ENCODE measurements at regions not wholly inside any gene's neighbourhood (a gene's known extent, or its start where the extent isn't known, plus 50 kb on each side); places are given as distances from the start of the nearest gene placed in this dataset.

DNA sequence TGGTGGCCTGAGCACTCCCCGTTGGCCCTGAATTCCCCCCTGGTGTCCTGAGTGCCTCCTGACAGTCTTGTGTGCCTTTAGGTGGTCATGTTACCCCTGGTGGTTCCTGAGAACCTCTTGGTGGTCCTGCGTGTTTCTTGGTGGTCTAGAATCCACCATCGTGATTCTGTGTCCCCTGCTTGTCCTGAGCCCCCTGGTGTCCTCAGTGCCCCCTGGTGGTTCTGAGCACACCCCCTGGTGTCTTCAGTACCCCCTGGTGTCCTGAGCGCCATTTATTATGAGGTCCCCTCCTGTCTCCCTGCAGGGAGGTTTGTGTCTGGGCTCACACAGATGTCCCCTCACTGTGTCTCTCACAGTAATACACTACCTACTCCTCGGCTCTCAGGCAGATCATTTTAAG is 61.3 kb upstream of the MAL start:
- ATAC-seq, result peak; percentile 40 to 50; a peak in 5 of 6 replicates
- Histone ChIP-seq H3K4me3 (no peak overlapping the region), H3K9me3 (no peaks in the 10 kb centered on the region), H3K27ac (no peak overlapping the region), H3K4me1 (no peaks in the 10 kb centered on the region), H3K4me2 (no peak overlapping the region)
- ChIA-PET CTCF (interaction anchor here (1.0 kb wide), 1 partner anchor 16 kb away, joined by 3 read pairs; no protein-coding TSS in a partner anchor), POLR2A (no interaction called here)
- no peak for DNase-seq (ENCODE audit: low read depth in 1 of 2, low spot score in 1 of 2)
- WGBS (ENCODE audit: missing lambda C conversion rate), result 13% methylated on average over 5 of the region's 5 CpGs
- no peak for FAIRE-seq
- TF ChIP-seq FOXS1 (CRISPR knock-in tag; IDR thresholded peaks at IDR 0.05), result no peak
- TF ChIP-seq, protein P1, sequence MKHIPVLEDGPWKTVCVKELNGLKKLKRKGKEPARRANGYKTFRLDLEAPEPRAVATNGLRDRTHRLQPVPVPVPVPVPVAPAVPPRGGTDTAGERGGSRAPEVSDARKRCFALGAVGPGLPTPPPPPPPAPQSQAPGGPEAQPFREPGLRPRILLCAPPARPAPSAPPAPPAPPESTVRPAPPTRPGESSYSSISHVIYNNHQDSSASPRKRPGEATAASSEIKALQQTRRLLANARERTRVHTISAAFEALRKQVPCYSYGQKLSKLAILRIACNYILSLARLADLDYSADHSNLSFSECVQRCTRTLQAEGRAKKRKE (CRISPR knock-in tag; IDR thresholded peaks at IDR 0.05; ENCODE audit: low read depth), result no peak
- no peak for TF ChIP-seq NPAS2 (CRISPR knock-in tag; IDR thresholded peaks at IDR 0.05; ENCODE audit: borderline replicate concordance)
- TF ChIP-seq JUN (IDR thresholded peaks at IDR 0.05), result no peak
- TF ChIP-seq KDM5A (IDR thresholded peaks at IDR 0.05), result no peak
- no peak for TF ChIP-seq TFCP2L1 (CRISPR knock-in tag; IDR thresholded peaks at IDR 0.05)
- TF ChIP-seq ZFP36 (IDR thresholded peaks at IDR 0.05; ENCODE audit: borderline replicate concordance, partially characterized antibody), result no peak
- TF ChIP-seq EP300 (IDR thresholded peaks at IDR 0.05), result no peak
- TF ChIP-seq, protein P2, sequence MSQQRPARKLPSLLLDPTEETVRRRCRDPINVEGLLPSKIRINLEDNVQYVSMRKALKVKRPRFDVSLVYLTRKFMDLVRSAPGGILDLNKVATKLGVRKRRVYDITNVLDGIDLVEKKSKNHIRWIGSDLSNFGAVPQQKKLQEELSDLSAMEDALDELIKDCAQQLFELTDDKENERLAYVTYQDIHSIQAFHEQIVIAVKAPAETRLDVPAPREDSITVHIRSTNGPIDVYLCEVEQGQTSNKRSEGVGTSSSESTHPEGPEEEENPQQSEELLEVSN (IDR thresholded peaks at IDR 0.05; ENCODE audit: borderline replicate concordance, low read depth), result no peak
- TF ChIP-seq HOXA7 (CRISPR knock-in tag; IDR thresholded peaks at IDR 0.05), result no peak
- TF ChIP-seq CBX2 (IDR thresholded peaks at IDR 0.05; ENCODE audit: borderline replicate concordance, low read depth), result no peak
- TF ChIP-seq, protein P3, sequence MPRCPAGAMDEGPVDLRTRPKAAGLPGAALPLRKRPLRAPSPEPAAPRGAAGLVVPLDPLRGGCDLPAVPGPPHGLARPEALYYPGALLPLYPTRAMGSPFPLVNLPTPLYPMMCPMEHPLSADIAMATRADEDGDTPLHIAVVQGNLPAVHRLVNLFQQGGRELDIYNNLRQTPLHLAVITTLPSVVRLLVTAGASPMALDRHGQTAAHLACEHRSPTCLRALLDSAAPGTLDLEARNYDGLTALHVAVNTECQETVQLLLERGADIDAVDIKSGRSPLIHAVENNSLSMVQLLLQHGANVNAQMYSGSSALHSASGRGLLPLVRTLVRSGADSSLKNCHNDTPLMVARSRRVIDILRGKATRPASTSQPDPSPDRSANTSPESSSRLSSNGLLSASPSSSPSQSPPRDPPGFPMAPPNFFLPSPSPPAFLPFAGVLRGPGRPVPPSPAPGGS (IDR thresholded peaks at IDR 0.05), result no peak
- TF ChIP-seq RNF2 (IDR thresholded peaks at IDR 0.05; ENCODE audit: borderline replicate concordance, low read depth), result no peak
- TF ChIP-seq, protein P4, sequence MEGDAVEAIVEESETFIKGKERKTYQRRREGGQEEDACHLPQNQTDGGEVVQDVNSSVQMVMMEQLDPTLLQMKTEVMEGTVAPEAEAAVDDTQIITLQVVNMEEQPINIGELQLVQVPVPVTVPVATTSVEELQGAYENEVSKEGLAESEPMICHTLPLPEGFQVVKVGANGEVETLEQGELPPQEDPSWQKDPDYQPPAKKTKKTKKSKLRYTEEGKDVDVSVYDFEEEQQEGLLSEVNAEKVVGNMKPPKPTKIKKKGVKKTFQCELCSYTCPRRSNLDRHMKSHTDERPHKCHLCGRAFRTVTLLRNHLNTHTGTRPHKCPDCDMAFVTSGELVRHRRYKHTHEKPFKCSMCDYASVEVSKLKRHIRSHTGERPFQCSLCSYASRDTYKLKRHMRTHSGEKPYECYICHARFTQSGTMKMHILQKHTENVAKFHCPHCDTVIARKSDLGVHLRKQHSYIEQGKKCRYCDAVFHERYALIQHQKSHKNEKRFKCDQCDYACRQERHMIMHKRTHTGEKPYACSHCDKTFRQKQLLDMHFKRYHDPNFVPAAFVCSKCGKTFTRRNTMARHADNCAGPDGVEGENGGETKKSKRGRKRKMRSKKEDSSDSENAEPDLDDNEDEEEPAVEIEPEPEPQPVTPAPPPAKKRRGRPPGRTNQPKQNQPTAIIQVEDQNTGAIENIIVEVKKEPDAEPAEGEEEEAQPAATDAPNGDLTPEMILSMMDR (IDR thresholded peaks at IDR 0.05), result no peak
- TF ChIP-seq EHMT2 (IDR thresholded peaks at IDR 0.05; ENCODE audit: low read depth), result no peak
- TF ChIP-seq KDM1A (IDR thresholded peaks at IDR 0.05; ENCODE audit: low read depth), result no peak
- no peak for TF ChIP-seq BHLHE40 (IDR thresholded peaks at IDR 0.05; ENCODE audit: low read depth, low read length)

DNA sequence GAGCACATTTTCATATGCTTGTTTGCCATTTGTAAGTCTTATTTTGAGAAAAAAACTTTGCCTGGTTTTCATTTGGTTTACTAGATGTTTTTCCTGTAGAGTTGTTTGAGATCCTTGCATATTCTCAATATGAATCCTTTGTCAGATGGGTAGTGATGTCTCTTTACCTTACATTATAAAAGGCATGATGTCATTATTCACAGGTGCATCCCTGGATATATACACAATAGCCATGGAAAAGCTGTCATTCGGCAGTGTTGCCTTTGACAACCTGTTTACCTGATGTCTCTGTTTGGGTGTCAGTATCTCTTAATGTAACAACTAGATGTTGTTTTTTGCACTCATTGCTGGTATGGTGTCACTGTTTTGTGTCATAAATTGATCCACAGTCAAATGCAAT is 58.8 kb upstream of the MAL start:
- H3K9me3 ChIP-seq, result no peaks in the 10 kb centered on the region
- no peak for DNase-seq (ENCODE audit: low read depth in 1 of 2, low spot score in 1 of 2)
- no peak overlapping the region for H3K4me3 ChIP-seq
- ChIA-PET CTCF (no interaction called here), POLR2A (no interaction called here)
- no peak for FAIRE-seq
- 31% methylated on average over 1 of the region's 1 CpG for WGBS (ENCODE audit: missing lambda C conversion rate)
- no peak for ATAC-seq
- no peak overlapping the region for H3K4me2 ChIP-seq
- no peak overlapping the region for H3K27ac ChIP-seq
- TF ChIP-seq CEBPB (IDR thresholded peaks at IDR 0.05) (no peak), FOSB (CRISPR knock-in tag; IDR thresholded peaks at IDR 0.05) (no peak), PHF8 (IDR thresholded peaks at IDR 0.05; ENCODE audit: borderline replicate concordance, low read depth) (no peak), RCOR1 (IDR thresholded peaks at IDR 0.05; ENCODE audit: low read depth, low read length) (no peak), POLR2AphosphoS2 (conservative IDR thresholded peaks at IDR 0.05; ENCODE audit: low read length) (no peak), KDM5A (IDR thresholded peaks at IDR 0.05) (no peak), NR3C1 (IDR thresholded peaks at IDR 0.05) (no peak)
- TF ChIP-seq, protein P5, sequence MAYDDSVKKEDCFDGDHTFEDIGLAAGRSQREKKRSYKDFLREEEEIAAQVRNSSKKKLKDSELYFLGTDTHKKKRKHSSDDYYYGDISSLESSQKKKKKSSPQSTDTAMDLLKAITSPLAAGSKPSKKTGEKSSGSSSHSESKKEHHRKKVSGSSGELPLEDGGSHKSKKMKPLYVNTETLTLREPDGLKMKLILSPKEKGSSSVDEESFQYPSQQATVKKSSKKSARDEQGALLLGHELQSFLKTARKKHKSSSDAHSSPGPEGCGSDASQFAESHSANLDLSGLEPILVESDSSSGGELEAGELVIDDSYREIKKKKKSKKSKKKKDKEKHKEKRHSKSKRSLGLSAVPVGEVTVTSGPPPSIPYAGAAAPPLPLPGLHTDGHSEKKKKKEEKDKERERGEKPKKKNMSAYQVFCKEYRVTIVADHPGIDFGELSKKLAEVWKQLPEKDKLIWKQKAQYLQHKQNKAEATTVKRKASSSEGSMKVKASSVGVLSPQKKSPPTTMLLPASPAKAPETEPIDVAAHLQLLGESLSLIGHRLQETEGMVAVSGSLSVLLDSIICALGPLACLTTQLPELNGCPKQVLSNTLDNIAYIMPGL (CRISPR knock-in tag; IDR thresholded peaks at IDR 0.05; ENCODE audit: borderline replicate concordance), result no peak
- H3K4me1 ChIP-seq, result no peaks in the 10 kb centered on the region

All from A549 (cell line).